CD1c-positive myeloid dendritic cell (primary cell): ENCODE measurements at regions not wholly inside any gene's neighbourhood (a gene's known extent, or its start where the extent isn't known, plus 50 kb on each side); places are given as distances from the start of the nearest gene placed in this dataset.

Experiments used
- DNase-seq: peaks from one replicate; pipeline ENCODE4 v3.0.0-alpha.2; 2016; ENCODE audit errors: extremely low spot score

GRCh38 chr5:30849931-30850710, 343.4 kb upstream of the CDH6 start:
- no peak for DNase-seq

- DNase-seq: no peak
Measured at GRCh38 chr5:30846171-30846570, 347.3 kb upstream of the CDH6 start.

GRCh38 chr5:30845194-30845593, 348.3 kb upstream of the CDH6 start:
- no peak for DNase-seq

GRCh38 chr5:30843541-30843940, 349.9 kb upstream of the CDH6 start:
- DNase-seq: no peak

- no peak for DNase-seq
Measured at GRCh38 chr5:30839956-30840355, 353.5 kb upstream of the CDH6 start.

GRCh38 chr5:30838936-30839496, 354.5 kb upstream of the CDH6 start:
- no peak for DNase-seq

- DNase-seq: no peak
Measured at GRCh38 chr5:30832519-30832918, 361.0 kb upstream of the CDH6 start.

GRCh38 chr5:30831605-30832004, 361.9 kb upstream of the CDH6 start:
- no peak for DNase-seq

- DNase-seq: no peak
Measured at GRCh38 chr5:30831123-30831522, 362.4 kb upstream of the CDH6 start.

- no peak for DNase-seq
Measured at GRCh38 chr5:30811298-30811697, 382.2 kb upstream of the CDH6 start.

GRCh38 chr5:30809933-30810332, 383.6 kb upstream of the CDH6 start:
- DNase-seq: no peak

- no peak for DNase-seq
Measured at GRCh38 chr5:30808996-30809395, 384.5 kb upstream of the CDH6 start.

GRCh38 chr5:30804739-30805505, 388.6 kb upstream of the CDH6 start:
- DNase-seq: no peak

GRCh38 chr5:30802961-30803705, 390.4 kb upstream of the CDH6 start:
- DNase-seq: no peak

GRCh38 chr5:30781643-30782042, 411.8 kb upstream of the CDH6 start:
- DNase-seq: no peak

GRCh38 chr5:30768056-30768690, 425.3 kb upstream of the CDH6 start:
- DNase-seq: no peak

- DNase-seq: no peak
Measured at GRCh38 chr5:30765706-30766105, 427.8 kb upstream of the CDH6 start.

GRCh38 chr5:30765227-30765626, 428.3 kb upstream of the CDH6 start:
- no peak for DNase-seq

GRCh38 chr5:30764704-30765103, 428.8 kb upstream of the CDH6 start:
- no peak for DNase-seq

- no peak for DNase-seq
Measured at GRCh38 chr5:30759731-30760130, 433.8 kb upstream of the CDH6 start.

GRCh38 chr5:30752015-30752414, 441.5 kb upstream of the CDH6 start:
- DNase-seq: no peak

- DNase-seq: no peak
Measured at GRCh38 chr5:30749971-30750370, 443.5 kb upstream of the CDH6 start.
